ENCODE measurements at regions not wholly inside any gene's neighbourhood (a gene's known extent, or its start where the extent isn't known, plus 50 kb on each side); places are given as distances from the start of the nearest gene placed in this dataset.

DNA sequence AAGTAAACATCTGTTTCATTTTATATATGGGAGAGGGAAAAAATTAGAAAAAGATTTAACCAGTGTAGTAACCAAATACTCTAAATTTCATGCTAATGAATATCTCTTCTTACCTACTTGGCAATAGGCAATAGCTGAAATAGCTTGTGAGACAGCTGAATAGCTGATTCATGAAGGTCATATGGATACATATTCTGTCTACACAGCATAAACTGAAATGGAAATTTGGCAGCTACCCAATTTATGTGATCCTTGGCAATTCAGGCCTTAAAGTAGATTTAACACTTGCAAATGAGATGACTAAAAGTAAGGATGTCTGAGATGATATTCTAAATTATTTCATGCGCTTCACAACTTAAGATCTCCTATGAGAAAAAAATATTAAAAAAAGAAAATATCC lies 261.2 kb upstream of the SEMA3A start:
- DNase-seq (ENCODE audit: low read depth, low spot score) (peak; percentile 15), ATAC-seq (no peak)
- intact Hi-C loops (cut with micrococcal nuclease; ENCODE audit: unreplicated experiment): no loop called here
- BruUV-seq (replicated peaks): no TSS peak
- no peak overlapping the region for H3K27ac ChIP-seq (ENCODE audit: low read length)
- H3K4me3 ChIP-seq (ENCODE audit: low read depth in 2 of 2, low read length in 2 of 2): no peak overlapping the region
- no peaks in the 10 kb centered on the region for H3K27me3 ChIP-seq (ENCODE audit: control insufficient read depth, insufficient read depth, low read length)
- TF ChIP-seq TCF7L2 (IDR thresholded peaks at IDR 0.05; ENCODE audit: low read depth, low read length) (no peak), POLR2AphosphoS5 (IDR thresholded peaks at IDR 0.05; ENCODE audit: low read depth, low read length) (no peak), SIN3A (IDR thresholded peaks at IDR 0.05; ENCODE audit: borderline replicate concordance, insufficient read depth, low read depth, low read length) (no peak)
- TF ChIP-seq, protein P1, sequence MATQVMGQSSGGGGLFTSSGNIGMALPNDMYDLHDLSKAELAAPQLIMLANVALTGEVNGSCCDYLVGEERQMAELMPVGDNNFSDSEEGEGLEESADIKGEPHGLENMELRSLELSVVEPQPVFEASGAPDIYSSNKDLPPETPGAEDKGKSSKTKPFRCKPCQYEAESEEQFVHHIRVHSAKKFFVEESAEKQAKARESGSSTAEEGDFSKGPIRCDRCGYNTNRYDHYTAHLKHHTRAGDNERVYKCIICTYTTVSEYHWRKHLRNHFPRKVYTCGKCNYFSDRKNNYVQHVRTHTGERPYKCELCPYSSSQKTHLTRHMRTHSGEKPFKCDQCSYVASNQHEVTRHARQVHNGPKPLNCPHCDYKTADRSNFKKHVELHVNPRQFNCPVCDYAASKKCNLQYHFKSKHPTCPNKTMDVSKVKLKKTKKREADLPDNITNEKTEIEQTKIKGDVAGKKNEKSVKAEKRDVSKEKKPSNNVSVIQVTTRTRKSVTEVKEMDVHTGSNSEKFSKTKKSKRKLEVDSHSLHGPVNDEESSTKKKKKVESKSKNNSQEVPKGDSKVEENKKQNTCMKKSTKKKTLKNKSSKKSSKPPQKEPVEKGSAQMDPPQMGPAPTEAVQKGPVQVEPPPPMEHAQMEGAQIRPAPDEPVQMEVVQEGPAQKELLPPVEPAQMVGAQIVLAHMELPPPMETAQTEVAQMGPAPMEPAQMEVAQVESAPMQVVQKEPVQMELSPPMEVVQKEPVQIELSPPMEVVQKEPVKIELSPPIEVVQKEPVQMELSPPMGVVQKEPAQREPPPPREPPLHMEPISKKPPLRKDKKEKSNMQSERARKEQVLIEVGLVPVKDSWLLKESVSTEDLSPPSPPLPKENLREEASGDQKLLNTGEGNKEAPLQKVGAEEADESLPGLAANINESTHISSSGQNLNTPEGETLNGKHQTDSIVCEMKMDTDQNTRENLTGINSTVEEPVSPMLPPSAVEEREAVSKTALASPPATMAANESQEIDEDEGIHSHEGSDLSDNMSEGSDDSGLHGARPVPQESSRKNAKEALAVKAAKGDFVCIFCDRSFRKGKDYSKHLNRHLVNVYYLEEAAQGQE (IDR thresholded peaks at IDR 0.05; ENCODE audit: insufficient read depth in 1 of 2, low read depth in 2 of 2, low read length in 1 of 2): no peak
- TF ChIP-seq, protein P2, sequence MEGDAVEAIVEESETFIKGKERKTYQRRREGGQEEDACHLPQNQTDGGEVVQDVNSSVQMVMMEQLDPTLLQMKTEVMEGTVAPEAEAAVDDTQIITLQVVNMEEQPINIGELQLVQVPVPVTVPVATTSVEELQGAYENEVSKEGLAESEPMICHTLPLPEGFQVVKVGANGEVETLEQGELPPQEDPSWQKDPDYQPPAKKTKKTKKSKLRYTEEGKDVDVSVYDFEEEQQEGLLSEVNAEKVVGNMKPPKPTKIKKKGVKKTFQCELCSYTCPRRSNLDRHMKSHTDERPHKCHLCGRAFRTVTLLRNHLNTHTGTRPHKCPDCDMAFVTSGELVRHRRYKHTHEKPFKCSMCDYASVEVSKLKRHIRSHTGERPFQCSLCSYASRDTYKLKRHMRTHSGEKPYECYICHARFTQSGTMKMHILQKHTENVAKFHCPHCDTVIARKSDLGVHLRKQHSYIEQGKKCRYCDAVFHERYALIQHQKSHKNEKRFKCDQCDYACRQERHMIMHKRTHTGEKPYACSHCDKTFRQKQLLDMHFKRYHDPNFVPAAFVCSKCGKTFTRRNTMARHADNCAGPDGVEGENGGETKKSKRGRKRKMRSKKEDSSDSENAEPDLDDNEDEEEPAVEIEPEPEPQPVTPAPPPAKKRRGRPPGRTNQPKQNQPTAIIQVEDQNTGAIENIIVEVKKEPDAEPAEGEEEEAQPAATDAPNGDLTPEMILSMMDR (IDR thresholded peaks at IDR 0.05): no peak
- POLR2A ChIA-PET: no interaction called here
- no peaks in the 10 kb centered on the region; the same call in 1 of the 2 replicates for H3K36me3 ChIP-seq (ENCODE audit: control insufficient read depth, insufficient read depth, low read length)
- in situ Hi-C loops (cut with HindIII; ENCODE audit: low pct_unique_long_range_greater_than_20kb, low sequenced_read_pairs): no loop called here
- H3K4me1 ChIP-seq (ENCODE audit: control insufficient read depth, insufficient read depth, low read length): no peaks in the 10 kb centered on the region; the same call in 1 of the 2 replicates
- CTCF ChIA-PET: no interaction called here
- no peaks in the 10 kb centered on the region for H3K9me3 ChIP-seq (ENCODE audit: control insufficient read depth, insufficient read depth, low read depth, low read length)

DNA sequence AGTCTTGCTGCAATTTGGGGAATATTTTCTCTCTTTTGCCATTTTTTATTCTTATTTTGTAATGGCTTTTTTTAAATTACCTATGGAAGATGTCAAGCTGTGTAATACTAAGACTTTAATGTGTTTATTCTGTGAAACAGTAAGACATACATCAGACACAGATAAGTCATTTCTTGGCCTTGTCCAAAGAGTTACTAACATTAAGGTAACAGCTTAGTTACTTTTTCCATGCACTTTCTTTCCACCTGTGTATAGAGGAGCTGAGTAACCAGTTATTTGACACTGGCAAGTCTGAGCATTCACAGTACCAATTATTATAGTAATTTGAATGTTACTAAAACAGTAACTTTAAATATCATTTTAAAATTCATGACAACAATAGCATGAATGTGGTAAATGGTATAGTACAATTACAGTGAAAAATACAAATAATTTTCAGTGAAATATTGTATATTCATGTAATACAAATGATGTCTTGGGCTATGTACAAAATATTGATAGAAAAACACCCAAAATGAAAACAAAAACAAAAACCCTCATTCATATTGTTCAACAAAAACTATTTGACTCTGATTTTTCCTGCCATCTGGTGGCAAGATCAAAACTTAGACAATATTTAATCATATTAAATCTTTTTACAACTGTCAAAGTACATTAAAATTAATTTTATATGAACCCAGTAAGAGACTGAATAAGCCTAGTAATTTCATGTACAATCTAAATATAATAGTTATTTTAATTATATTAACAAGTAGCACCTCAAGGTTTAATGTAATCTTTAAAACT lies 259.8 kb upstream of the SEMA3A start:
- no TSS peak for BruUV-seq (replicated peaks)
- Histone ChIP-seq H3K4me3 (ENCODE audit: low read depth in 2 of 2, low read length in 2 of 2) (no peak overlapping the region), H3K9me3 (ENCODE audit: control insufficient read depth, insufficient read depth, low read depth, low read length) (no peaks in the 10 kb centered on the region), H3K36me3 (ENCODE audit: control insufficient read depth, insufficient read depth, low read length) (no peaks in the 10 kb centered on the region), H3K27ac (ENCODE audit: low read length) (no peak overlapping the region), H3K4me1 (ENCODE audit: control insufficient read depth, insufficient read depth, low read length) (no peaks in the 10 kb centered on the region; the same call in 1 of the 2 replicates), H3K27me3 (ENCODE audit: control insufficient read depth, insufficient read depth, low read length) (no peaks in the 10 kb centered on the region)
- ChIA-PET POLR2A (no interaction called here), CTCF (no interaction called here)
- in situ Hi-C loops (cut with HindIII; ENCODE audit: low pct_unique_long_range_greater_than_20kb, low sequenced_read_pairs) (no loop called here), intact Hi-C loops (cut with micrococcal nuclease; ENCODE audit: unreplicated experiment) (no loop called here)
- no peak for TF ChIP-seq SIN3A (IDR thresholded peaks at IDR 0.05; ENCODE audit: borderline replicate concordance, insufficient read depth, low read depth, low read length)
- no peak for TF ChIP-seq POLR2AphosphoS5 (IDR thresholded peaks at IDR 0.05; ENCODE audit: low read depth, low read length)
- TF ChIP-seq, protein P2 (IDR thresholded peaks at IDR 0.05): no peak
- TF ChIP-seq, protein P1 (IDR thresholded peaks at IDR 0.05; ENCODE audit: insufficient read depth in 1 of 2, low read depth in 2 of 2, low read length in 1 of 2): no peak
- no peak for DNase-seq (ENCODE audit: low read depth, low spot score)
- no peak for ATAC-seq
